HEK293 (cell line): ENCODE measurements at regions not wholly inside any gene's neighbourhood (a gene's known extent, or its start where the extent isn't known, plus 50 kb on each side); places are given as distances from the start of the nearest gene placed in this dataset.

ENCODE experiments used
- CTCF ChIA-PET: fragments of 350-600 bp; formaldehyde crosslinking; extraction: SDS; loops from one replicate; lab custom pipeline; 2021; ENCODE audit warnings: antibody characterized with exemption; lab: Yijun Ruan, JAX
- POLR2A ChIA-PET: fragments of 300-600 bp; formaldehyde crosslinking; extraction: SDS; loops from one replicate; lab custom pipeline; 2020; ENCODE audit warnings: antibody characterized with exemption, inconsistent platforms; lab: Yijun Ruan, JAX
- H3K27ac ChIP-seq: fragments of 200-500 bp; sonication (Bioruptor generic); 2 replicates; pipeline ENCODE4 v1.5.1; 2014; ENCODE audit warnings: low read depth, low read length, control low read depth, inconsistent platforms; ENCODE audit errors: extremely low read depth
- H3K36me3 ChIP-seq, 2 experiments: fragments of 200-500 bp in 1 of 2; sonication (Bioruptor generic) in 1 of 2; 1 replicate in 1 of 2; 2 replicates in 1 of 2; pipeline ENCODE4 v1.5.1; 2014 to 2017; ENCODE audit warnings: inconsistent platforms in 2 of 2, low read length in 2 of 2; ENCODE audit not compliant: control insufficient read depth in 2 of 2, insufficient read depth in 1 of 2
- H3K4me1 ChIP-seq: fragments of 200-500 bp; sonication (Bioruptor generic); 2 replicates; pipeline ENCODE4 v1.5.1; 2014; ENCODE audit warnings: mild to moderate bottlenecking, low read length, inconsistent platforms; ENCODE audit not compliant: control insufficient read depth, insufficient read depth
- H3K4me3 ChIP-seq: 2 replicates; pipeline ENCODE4 v1.5.1; 2011; ENCODE audit warnings: low read depth, mild to moderate bottlenecking, control low read depth, low read length, moderate library complexity
- H3K9me3 ChIP-seq: fragments of 200-500 bp; sonication (Bioruptor generic); 2 replicates; pipeline ENCODE4 v1.5.1; 2014; ENCODE audit warnings: low read depth, low read length, inconsistent platforms; ENCODE audit not compliant: control insufficient read depth, insufficient read depth
- GLI2 ChIP-seq: fragments of 450-650 bp; formaldehyde crosslinking; IDR thresholded peaks from 2 replicates; pipeline ENCODE4; 2017; ENCODE audit warnings: missing biosample characterization, missing genetic modification characterization, low read depth, borderline replicate concordance
- HOXD13 ChIP-seq: sonication (generic); formaldehyde crosslinking; IDR thresholded peaks from 2 replicates; pipeline ENCODE4 v1.8.0; 2022; ENCODE audit warnings: missing genetic modification reagents, borderline replicate concordance
- RBAK ChIP-seq: fragments of 450-650 bp; formaldehyde crosslinking; IDR thresholded peaks from 2 replicates; pipeline ENCODE4 v1.5.1; 2016; ENCODE audit warnings: missing biosample characterization, missing genetic modification characterization
- REST ChIP-seq: fragments of 450-650 bp; formaldehyde crosslinking; IDR thresholded peaks from 2 replicates; pipeline ENCODE4 v1.5.1; 2016; ENCODE audit warnings: missing biosample characterization, missing genetic modification characterization
- TSHZ1 ChIP-seq: fragments of 450-650 bp; formaldehyde crosslinking; IDR thresholded peaks from 2 replicates; pipeline ENCODE4 v1.5.1; 2016; ENCODE audit warnings: missing biosample characterization, missing genetic modification characterization, borderline replicate concordance
- ZBTB7A ChIP-seq: fragments of 450-650 bp; formaldehyde crosslinking; IDR thresholded peaks from 2 replicates; pipeline ENCODE4 v1.5.1; 2016; ENCODE audit warnings: low read depth, missing biosample characterization, missing genetic modification characterization
- ZBTB8A ChIP-seq: fragments of 450-650 bp; formaldehyde crosslinking; IDR thresholded peaks from 2 replicates; pipeline ENCODE4 v1.5.1; 2016; ENCODE audit warnings: missing biosample characterization, missing genetic modification characterization
- ZNF112 ChIP-seq: fragments of 450-650 bp; formaldehyde crosslinking; IDR thresholded peaks from 2 replicates; pipeline ENCODE4 v1.5.0; 2017; ENCODE audit warnings: missing biosample characterization, missing genetic modification characterization
- ZNF121 ChIP-seq: fragments of 450-650 bp; formaldehyde crosslinking; IDR thresholded peaks from 2 replicates; pipeline ENCODE4 v1.5.1; 2016; ENCODE audit warnings: missing biosample characterization, missing genetic modification characterization
- ZNF146 ChIP-seq: fragments of 450-650 bp; formaldehyde crosslinking; IDR thresholded peaks from 2 replicates; pipeline ENCODE4 v1.5.1; 2016; ENCODE audit warnings: missing biosample characterization, missing genetic modification characterization
- ZNF155 ChIP-seq: fragments of 450-650 bp; formaldehyde crosslinking; IDR thresholded peaks from 2 replicates; pipeline ENCODE4 v1.5.1; 2016; ENCODE audit warnings: missing biosample characterization, missing genetic modification characterization
- ZNF175 ChIP-seq: fragments of 450-650 bp; formaldehyde crosslinking; IDR thresholded peaks from 2 replicates; pipeline ENCODE4 v1.5.1; 2016; ENCODE audit warnings: missing biosample characterization, missing genetic modification characterization
- ZNF37A ChIP-seq: fragments of 450-650 bp; IDR thresholded peaks from 2 replicates; pipeline ENCODE4 v1.5.1; 2018; ENCODE audit warnings: missing biosample characterization, missing genetic modification characterization
- ZNF398 ChIP-seq: fragments of 450-650 bp; formaldehyde crosslinking; IDR thresholded peaks from 2 replicates; pipeline ENCODE4 v1.5.1; 2017; ENCODE audit warnings: missing biosample characterization, missing genetic modification characterization
- ZNF433 ChIP-seq: fragments of 450-650 bp; formaldehyde crosslinking; IDR thresholded peaks from 2 replicates; pipeline ENCODE4 v1.5.1; 2016; ENCODE audit warnings: missing biosample characterization, missing genetic modification characterization, low read depth
- ZNF692 ChIP-seq: fragments of 450-650 bp; formaldehyde crosslinking; IDR thresholded peaks from 2 replicates; pipeline ENCODE4 v1.5.1; 2016; ENCODE audit warnings: missing biosample characterization, missing genetic modification characterization
- ZNF76 ChIP-seq: fragments of 450-650 bp; formaldehyde crosslinking; IDR thresholded peaks from 2 replicates; pipeline ENCODE4; 2016; ENCODE audit warnings: low read depth, missing biosample characterization, missing genetic modification characterization, borderline replicate concordance
- ZNF785 ChIP-seq: fragments of 450-650 bp; formaldehyde crosslinking; IDR thresholded peaks from 2 replicates; pipeline ENCODE4 v1.5.1; 2016; ENCODE audit warnings: missing biosample characterization, missing genetic modification characterization
- TF ChIP-seq, protein P1 (sequence below): fragments of 450-650 bp; formaldehyde crosslinking; IDR thresholded peaks from 2 replicates; pipeline ENCODE4 v1.5.1; 2016; ENCODE audit warnings: missing biosample characterization, missing genetic modification characterization

DNA sequence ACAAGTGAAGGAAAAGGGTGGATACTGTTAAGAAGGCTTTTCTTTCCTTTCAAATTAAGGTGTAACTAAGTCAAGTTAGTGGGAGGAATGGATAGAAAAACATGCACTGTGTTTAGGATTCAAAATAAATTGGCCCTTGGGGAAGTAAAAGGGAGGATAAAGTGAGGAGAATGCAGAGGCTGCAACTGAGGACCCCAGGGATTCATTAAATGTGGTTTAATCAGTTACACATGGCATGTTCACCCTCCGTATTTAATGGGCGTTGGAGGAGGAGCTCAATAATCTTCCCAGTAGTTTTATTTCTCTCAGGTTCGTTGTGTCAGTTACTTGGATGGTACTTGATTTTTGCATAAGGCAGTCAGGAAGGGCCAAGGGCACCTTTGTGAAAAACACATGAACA is 966.3 kb downstream of the JRKL start:
- no peaks in the 10 kb centered on the region for H3K4me1 ChIP-seq
- H3K4me3 ChIP-seq: no peak overlapping the region
- H3K9me3 ChIP-seq: no peaks in the 10 kb centered on the region
- CTCF ChIA-PET: no interaction called here
- POLR2A ChIA-PET: no interaction called here
- TF ChIP-seq ZNF785 (tag by site-specific recombination) (no peak), ZNF37A (tag by site-specific recombination) (no peak), RBAK (tag by site-specific recombination) (no peak), ZBTB7A (no peak), ZBTB8A (tag by site-specific recombination) (no peak)
- H3K27ac ChIP-seq: no peak overlapping the region
- H3K36me3 ChIP-seq: no peaks in the 10 kb centered on the region

DNA sequence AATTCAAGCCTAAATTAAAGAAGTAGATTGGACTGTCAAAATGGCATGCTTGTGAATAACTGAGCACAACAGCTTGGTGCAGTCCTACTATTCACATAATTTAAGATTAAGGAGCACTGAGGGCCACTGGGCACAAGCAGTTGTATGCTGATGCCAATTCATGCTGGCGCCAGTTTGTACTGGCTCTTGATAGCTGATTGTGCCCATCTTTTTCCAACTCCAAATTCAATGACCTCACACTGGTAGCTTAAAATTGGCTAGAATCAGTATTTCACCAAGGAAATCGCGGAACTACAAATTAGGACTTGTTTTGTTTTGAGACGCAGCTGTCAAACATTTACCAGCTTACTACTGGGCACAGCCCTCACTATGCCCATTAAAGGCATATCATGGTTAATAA is 969.2 kb downstream of the JRKL start:
- Histone ChIP-seq H3K4me1 (no peaks in the 10 kb centered on the region), H3K27ac (no peak overlapping the region), H3K4me3 (no peak overlapping the region), H3K9me3 (no peaks in the 10 kb centered on the region), H3K36me3 (no peaks in the 10 kb centered on the region)
- POLR2A ChIA-PET: no interaction called here
- no peak for TF ChIP-seq HOXD13 (CRISPR knock-in tag)
- no peak for TF ChIP-seq TSHZ1 (tag by site-specific recombination)
- CTCF ChIA-PET: no interaction called here

DNA sequence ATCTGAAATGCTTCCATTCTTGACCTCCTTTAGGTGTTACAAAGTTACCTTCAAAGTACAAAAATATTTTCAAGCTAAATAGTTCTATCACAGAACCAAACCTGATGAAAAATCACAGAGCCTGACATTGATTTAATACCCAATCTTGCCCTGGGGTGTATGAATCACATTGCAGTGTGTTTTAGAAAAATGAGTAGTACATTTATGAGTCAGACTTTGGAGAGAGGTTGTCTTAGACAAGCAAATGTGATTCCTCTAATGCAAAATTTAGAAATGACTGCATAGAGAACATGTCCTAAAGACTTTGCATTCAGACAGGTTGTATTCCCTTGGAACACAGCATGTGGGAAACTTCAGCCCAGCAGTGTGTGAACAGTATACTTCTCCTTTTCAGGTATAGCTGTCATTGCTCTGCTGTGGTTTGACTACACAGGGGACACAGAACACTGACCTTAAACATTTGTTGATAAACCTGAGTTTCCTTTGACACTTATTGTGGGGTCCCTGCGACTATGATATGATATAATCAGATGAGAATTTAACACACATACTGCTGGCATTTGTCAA is 972.1 kb downstream of the JRKL start:
- no peaks in the 10 kb centered on the region for H3K36me3 ChIP-seq
- no peaks in the 10 kb centered on the region for H3K4me1 ChIP-seq
- ChIA-PET CTCF (no interaction called here), POLR2A (no interaction called here)
- no peak overlapping the region for H3K27ac ChIP-seq
- H3K9me3 ChIP-seq: no peaks in the 10 kb centered on the region
- H3K4me3 ChIP-seq: no peak overlapping the region
- TF ChIP-seq ZNF175 (tag by site-specific recombination): no peak
- TF ChIP-seq REST (tag by site-specific recombination): no peak
- TF ChIP-seq, protein P1, sequence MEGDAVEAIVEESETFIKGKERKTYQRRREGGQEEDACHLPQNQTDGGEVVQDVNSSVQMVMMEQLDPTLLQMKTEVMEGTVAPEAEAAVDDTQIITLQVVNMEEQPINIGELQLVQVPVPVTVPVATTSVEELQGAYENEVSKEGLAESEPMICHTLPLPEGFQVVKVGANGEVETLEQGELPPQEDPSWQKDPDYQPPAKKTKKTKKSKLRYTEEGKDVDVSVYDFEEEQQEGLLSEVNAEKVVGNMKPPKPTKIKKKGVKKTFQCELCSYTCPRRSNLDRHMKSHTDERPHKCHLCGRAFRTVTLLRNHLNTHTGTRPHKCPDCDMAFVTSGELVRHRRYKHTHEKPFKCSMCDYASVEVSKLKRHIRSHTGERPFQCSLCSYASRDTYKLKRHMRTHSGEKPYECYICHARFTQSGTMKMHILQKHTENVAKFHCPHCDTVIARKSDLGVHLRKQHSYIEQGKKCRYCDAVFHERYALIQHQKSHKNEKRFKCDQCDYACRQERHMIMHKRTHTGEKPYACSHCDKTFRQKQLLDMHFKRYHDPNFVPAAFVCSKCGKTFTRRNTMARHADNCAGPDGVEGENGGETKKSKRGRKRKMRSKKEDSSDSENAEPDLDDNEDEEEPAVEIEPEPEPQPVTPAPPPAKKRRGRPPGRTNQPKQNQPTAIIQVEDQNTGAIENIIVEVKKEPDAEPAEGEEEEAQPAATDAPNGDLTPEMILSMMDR: no peak
- no peak for TF ChIP-seq ZNF146 (tag by site-specific recombination)
- no peak for TF ChIP-seq ZNF692
- no peak for TF ChIP-seq ZNF76 (tag by site-specific recombination)
- no peak for TF ChIP-seq ZNF785 (tag by site-specific recombination)
- no peak for TF ChIP-seq ZNF121 (tag by site-specific recombination)
- no peak for TF ChIP-seq GLI2 (tag by site-specific recombination)
- no peak for TF ChIP-seq ZNF112 (tag by site-specific recombination)
- TF ChIP-seq ZBTB8A (tag by site-specific recombination): no peak
- TF ChIP-seq ZNF433 (tag by site-specific recombination): no peak
- TF ChIP-seq ZNF398 (tag by site-specific recombination): no peak
- no peak for TF ChIP-seq ZNF155 (tag by site-specific recombination)
- TF ChIP-seq HOXD13 (CRISPR knock-in tag): no peak
